Erythroblast (primary cell): ENCODE measurements at regions not wholly inside any gene's neighbourhood (a gene's known extent, or its start where the extent isn't known, plus 50 kb on each side); places are given as distances from the start of the nearest gene placed in this dataset.

ENCODE experiments used
- GATA1 ChIP-seq: IDR thresholded peaks from 2 replicates; pipeline ENCODE4 v1.6.1; 2011; ENCODE audit warnings: low read depth, mild to moderate bottlenecking, control low read depth, low read length, moderate library complexity
- POLR2A ChIP-seq: IDR thresholded peaks from 2 replicates; pipeline ENCODE4 v1.6.1; 2011; ENCODE audit warnings: mild to moderate bottlenecking, low read length

- no peak for TF ChIP-seq POLR2A
- TF ChIP-seq GATA1: no peak
These were observed 1211.3 kb downstream of the REEP3 start for GRCh38 chr10:64732372-64732957.
